DMS53 treated with DMSO at 0.1 percent for 48 hours (cell line): ENCODE measurements at regions not wholly inside any gene's neighbourhood (a gene's known extent, or its start where the extent isn't known, plus 50 kb on each side); places are given as distances from the start of the nearest gene placed in this dataset.
"Not testable (repeated sequence)": the region's sequence is repeated elsewhere in the genome, so short reads cannot be mapped to it uniquely, and the experiment has no call there.

Experiments used
- DNase-seq: peaks from one replicate; lab custom pipeline; 2025; ENCODE audit not compliant: unreplicated experiment; lab: John Stamatoyannopoulos, UW

GRCh38 chr12:14207905-14208551, 157.5 kb upstream of the ATF7IP start:
- peak; percentile 97 for DNase-seq

- DNase-seq, result no peak
These were observed 153.5 kb upstream of the ATF7IP start for GRCh38 chr12:14211947-14212387.

- DNase-seq, result no peak
These were observed 151.9 kb upstream of the ATF7IP start for GRCh38 chr12:14213542-14213941.

- DNase-seq, result no peak
These were observed 151.0 kb upstream of the ATF7IP start for GRCh38 chr12:14214495-14214894.

GRCh38 chr12:14215949-14216348, 149.5 kb upstream of the ATF7IP start:
- DNase-seq, result not testable (repeated sequence)

- peak; percentile 36 for DNase-seq
These were observed 148.8 kb upstream of the ATF7IP start for GRCh38 chr12:14216405-14217294.

- DNase-seq, result no peak
These were observed 146.3 kb upstream of the ATF7IP start for GRCh38 chr12:14219156-14219555.

- DNase-seq, result not testable (repeated sequence)
These were observed 145.8 kb upstream of the ATF7IP start for GRCh38 chr12:14219670-14220069.

- DNase-seq, result no peak
These were observed 140.4 kb upstream of the ATF7IP start for GRCh38 chr12:14225064-14225463.

- not testable (repeated sequence) for DNase-seq
These were observed 130.3 kb upstream of the ATF7IP start for GRCh38 chr12:14235176-14235575.

- DNase-seq, result not testable (repeated sequence)
These were observed 128.8 kb upstream of the ATF7IP start for GRCh38 chr12:14236641-14237040.

- DNase-seq, result peak; percentile 55
These were observed 127.2 kb upstream of the ATF7IP start for GRCh38 chr12:14238221-14238792.

GRCh38 chr12:14239350-14239934, 126.0 kb upstream of the ATF7IP start:
- DNase-seq, result no peak

- DNase-seq, result no peak
These were observed 125.3 kb upstream of the ATF7IP start for GRCh38 chr12:14239935-14240872.

- DNase-seq, result no peak
These were observed 124.6 kb upstream of the ATF7IP start for GRCh38 chr12:14240873-14241220.

GRCh38 chr12:14242825-14243224, 122.7 kb upstream of the ATF7IP start:
- DNase-seq, result not testable (repeated sequence)

- DNase-seq, result no peak
These were observed 121.5 kb upstream of the ATF7IP start for GRCh38 chr12:14243941-14244340.

GRCh38 chr12:14244876-14245669, 120.4 kb upstream of the ATF7IP start:
- DNase-seq, result no peak

GRCh38 chr12:14247166-14247565, 118.3 kb upstream of the ATF7IP start:
- DNase-seq, result no peak

- DNase-seq, result no peak
These were observed 116.1 kb upstream of the ATF7IP start for GRCh38 chr12:14249368-14249767.
